H1 (cell line): ENCODE measurements at regions not wholly inside any gene's neighbourhood (a gene's known extent, or its start where the extent isn't known, plus 50 kb on each side); places are given as distances from the start of the nearest gene placed in this dataset.

Source experiments
- TF ChIP-seq, protein P1 (sequence below): fragments of 300-600 bp; sonication (generic); IDR thresholded peaks from 2 replicates; pipeline ENCODE4 v1.7.1; 2012; ENCODE audit warnings: low read length, moderate library complexity, mild to moderate bottlenecking, inconsistent platforms; ENCODE audit not compliant: insufficient replicate concordance

DNA sequence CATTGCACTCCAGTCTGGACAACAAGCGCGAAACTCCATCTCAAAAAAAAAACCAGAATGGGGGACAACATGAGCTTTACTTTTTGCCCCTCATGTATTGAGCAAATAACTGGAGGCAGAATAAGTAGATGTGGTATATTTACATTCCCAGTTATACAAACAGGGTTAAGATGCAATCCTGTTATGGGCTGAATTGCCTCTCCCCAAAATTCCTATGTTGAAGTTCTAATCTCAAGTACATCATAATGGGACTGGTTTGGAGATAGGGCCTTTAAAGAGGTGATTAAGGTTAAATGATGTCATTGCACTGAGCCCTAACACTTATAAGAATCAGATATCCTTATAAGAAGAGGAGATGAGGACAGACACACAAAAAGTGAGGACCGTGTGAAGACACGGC lies 319.8 kb upstream of the KLHL29 start (continued):
- TF ChIP-seq, protein P1, sequence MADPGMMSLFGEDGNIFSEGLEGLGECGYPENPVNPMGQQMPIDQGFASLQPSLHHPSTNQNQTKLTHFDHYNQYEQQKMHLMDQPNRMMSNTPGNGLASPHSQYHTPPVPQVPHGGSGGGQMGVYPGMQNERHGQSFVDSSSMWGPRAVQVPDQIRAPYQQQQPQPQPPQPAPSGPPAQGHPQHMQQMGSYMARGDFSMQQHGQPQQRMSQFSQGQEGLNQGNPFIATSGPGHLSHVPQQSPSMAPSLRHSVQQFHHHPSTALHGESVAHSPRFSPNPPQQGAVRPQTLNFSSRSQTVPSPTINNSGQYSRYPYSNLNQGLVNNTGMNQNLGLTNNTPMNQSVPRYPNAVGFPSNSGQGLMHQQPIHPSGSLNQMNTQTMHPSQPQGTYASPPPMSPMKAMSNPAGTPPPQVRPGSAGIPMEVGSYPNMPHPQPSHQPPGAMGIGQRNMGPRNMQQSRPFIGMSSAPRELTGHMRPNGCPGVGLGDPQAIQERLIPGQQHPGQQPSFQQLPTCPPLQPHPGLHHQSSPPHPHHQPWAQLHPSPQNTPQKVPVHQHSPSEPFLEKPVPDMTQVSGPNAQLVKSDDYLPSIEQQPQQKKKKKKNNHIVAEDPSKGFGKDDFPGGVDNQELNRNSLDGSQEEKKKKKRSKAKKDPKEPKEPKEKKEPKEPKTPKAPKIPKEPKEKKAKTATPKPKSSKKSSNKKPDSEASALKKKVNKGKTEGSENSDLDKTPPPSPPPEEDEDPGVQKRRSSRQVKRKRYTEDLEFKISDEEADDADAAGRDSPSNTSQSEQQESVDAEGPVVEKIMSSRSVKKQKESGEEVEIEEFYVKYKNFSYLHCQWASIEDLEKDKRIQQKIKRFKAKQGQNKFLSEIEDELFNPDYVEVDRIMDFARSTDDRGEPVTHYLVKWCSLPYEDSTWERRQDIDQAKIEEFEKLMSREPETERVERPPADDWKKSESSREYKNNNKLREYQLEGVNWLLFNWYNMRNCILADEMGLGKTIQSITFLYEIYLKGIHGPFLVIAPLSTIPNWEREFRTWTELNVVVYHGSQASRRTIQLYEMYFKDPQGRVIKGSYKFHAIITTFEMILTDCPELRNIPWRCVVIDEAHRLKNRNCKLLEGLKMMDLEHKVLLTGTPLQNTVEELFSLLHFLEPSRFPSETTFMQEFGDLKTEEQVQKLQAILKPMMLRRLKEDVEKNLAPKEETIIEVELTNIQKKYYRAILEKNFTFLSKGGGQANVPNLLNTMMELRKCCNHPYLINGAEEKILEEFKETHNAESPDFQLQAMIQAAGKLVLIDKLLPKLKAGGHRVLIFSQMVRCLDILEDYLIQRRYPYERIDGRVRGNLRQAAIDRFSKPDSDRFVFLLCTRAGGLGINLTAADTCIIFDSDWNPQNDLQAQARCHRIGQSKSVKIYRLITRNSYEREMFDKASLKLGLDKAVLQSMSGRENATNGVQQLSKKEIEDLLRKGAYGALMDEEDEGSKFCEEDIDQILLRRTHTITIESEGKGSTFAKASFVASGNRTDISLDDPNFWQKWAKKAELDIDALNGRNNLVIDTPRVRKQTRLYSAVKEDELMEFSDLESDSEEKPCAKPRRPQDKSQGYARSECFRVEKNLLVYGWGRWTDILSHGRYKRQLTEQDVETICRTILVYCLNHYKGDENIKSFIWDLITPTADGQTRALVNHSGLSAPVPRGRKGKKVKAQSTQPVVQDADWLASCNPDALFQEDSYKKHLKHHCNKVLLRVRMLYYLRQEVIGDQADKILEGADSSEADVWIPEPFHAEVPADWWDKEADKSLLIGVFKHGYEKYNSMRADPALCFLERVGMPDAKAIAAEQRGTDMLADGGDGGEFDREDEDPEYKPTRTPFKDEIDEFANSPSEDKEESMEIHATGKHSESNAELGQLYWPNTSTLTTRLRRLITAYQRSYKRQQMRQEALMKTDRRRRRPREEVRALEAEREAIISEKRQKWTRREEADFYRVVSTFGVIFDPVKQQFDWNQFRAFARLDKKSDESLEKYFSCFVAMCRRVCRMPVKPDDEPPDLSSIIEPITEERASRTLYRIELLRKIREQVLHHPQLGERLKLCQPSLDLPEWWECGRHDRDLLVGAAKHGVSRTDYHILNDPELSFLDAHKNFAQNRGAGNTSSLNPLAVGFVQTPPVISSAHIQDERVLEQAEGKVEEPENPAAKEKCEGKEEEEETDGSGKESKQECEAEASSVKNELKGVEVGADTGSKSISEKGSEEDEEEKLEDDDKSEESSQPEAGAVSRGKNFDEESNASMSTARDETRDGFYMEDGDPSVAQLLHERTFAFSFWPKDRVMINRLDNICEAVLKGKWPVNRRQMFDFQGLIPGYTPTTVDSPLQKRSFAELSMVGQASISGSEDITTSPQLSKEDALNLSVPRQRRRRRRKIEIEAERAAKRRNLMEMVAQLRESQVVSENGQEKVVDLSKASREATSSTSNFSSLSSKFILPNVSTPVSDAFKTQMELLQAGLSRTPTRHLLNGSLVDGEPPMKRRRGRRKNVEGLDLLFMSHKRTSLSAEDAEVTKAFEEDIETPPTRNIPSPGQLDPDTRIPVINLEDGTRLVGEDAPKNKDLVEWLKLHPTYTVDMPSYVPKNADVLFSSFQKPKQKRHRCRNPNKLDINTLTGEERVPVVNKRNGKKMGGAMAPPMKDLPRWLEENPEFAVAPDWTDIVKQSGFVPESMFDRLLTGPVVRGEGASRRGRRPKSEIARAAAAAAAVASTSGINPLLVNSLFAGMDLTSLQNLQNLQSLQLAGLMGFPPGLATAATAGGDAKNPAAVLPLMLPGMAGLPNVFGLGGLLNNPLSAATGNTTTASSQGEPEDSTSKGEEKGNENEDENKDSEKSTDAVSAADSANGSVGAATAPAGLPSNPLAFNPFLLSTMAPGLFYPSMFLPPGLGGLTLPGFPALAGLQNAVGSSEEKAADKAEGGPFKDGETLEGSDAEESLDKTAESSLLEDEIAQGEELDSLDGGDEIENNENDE, result no peak
